GM18868 (cell line): ENCODE measurements at regions not wholly inside any gene's neighbourhood (a gene's known extent, or its start where the extent isn't known, plus 50 kb on each side); places are given as distances from the start of the nearest gene placed in this dataset.
"Not testable (repeated sequence)": the region's sequence is repeated elsewhere in the genome, so short reads cannot be mapped to it uniquely, and the experiment has no call there.

Experiments
- ATAC-seq: cut with Tn5 transposase; IDR thresholded peaks from one replicate; pipeline ENCODE4 v1.9.1; 2021; ENCODE audit warnings: mild to moderate bottlenecking, moderate library complexity; ENCODE audit not compliant: unreplicated experiment

GRCh38 chrX:113192418-113192817, 351.8 kb upstream of the AMOT start:
- ATAC-seq, result no peak

DNA sequence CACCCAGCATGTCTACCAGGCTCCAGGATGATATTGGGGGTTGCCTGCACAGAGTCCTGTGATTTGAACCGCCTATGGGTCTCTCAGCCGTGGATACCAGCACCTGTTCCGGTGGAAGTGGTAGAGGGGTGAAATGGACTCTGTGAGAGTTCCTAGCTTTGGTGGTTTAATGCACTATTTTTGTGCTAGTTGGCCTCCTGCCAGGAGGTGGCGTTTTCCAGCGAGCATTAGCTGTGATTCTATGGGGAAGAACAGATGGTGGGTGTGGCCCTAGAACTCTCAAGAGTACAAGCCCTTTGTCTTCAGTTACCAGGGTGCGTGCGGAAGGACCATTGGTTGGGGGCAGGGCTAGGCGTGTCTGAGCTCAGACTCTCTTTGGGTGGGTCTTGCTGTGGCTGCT, 316.9 kb upstream of the AMOT start:
- no peak for ATAC-seq

- ATAC-seq, result not testable (repeated sequence)
Measured at GRCh38 chrX:113154315-113154714, 313.7 kb upstream of the AMOT start.

DNA sequence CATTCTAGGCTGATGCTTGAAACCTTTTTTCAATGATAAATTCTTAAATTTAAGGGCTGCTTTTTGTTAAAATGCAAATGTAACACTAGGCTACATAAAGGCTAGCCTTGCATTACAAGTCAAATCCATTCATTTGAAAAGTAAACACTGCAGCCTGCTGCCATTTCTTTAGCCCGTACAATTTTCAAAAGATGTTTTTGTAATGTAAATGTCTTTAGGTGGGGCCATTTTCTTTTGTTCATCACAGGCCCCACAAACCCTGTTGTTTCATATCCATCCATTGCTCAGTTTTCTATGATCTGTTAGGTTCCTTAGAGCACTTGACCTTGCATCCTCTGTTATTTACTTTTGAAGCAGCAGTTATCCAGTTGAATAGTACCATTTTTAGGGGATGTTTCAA, 296.2 kb upstream of the AMOT start:
- no peak for ATAC-seq

DNA sequence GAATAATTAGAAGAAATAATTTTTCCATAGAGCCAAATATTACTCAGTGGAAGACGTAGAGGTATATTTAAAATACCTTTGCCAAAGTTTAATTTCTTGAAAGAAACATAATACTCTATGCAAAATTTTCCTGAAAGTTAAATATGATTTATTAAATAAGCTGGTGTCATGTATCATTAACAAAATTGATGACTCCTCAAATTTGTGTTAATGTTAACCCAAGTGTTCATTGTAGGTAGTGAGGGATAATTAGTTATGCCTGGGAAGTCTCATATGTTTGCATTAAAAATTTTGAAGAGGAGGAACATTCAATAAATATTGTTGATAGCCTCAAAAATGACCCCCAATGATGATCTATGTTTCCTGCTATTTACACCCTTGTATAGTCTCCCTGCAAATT, 292.7 kb upstream of the AMOT start:
- no peak for ATAC-seq

GRCh38 chrX:113124693-113125092, 284.1 kb upstream of the AMOT start:
- ATAC-seq, result no peak

DNA sequence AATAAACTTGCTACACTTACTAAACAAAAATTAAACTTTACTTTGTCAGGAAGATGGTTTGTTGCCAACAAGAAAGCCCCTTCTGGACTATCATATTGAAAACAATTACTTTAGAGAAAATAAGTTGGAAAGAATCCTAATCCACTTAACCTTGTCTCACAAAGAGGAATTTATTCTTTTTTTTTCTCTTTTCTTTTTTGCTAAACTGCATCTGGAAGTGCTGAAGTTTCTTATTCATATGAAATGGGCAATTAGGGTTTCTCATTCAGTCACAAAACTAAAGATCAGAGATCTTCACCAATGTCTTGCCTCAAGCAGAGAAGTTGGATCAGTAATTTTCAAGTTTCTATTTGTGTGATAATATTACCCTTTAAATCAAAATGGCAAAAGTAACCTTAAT, 234.9 kb upstream of the AMOT start:
- no peak for ATAC-seq

DNA sequence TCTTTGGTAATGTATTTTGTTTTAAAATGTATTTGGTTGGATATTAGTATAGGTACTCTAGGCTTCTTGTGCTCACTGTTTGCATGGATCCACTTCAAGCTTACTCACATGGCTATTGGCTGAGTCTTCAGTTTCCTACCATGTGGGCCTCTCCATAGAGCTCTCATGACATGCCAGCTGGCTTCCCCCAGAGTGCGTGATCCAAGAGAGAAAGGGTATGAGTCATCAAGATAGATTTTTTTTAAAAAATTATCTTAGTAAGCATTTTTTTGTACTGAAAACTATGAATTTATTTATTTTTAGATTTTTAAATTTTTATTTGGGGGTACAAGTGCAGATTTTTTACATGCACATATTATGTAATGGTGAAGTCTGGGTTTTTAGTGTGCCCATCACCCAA, 219.1 kb upstream of the AMOT start:
- no peak for ATAC-seq

DNA sequence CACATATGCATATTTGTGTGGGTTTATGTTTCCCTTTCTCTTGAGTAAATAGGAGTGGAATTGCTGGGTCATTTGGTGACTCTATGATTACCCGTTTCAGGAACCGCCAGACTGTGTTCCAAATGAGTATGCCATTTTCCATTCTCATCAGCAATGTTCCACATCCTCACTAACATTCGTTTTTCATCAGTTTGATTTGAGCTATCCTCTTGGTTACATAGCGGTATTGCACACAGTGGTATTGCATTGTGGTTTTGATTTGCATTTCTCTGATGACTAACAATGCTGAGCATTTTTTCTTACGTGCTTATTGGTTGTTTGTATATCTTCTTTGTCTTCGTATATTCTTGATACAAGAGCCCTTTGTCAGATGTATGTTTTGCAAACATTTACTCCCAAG, 218.0 kb upstream of the AMOT start:
- ATAC-seq, result no peak

- no peak for ATAC-seq
Measured at GRCh38 chrX:113048896-113049295, 208.3 kb upstream of the AMOT start.

DNA sequence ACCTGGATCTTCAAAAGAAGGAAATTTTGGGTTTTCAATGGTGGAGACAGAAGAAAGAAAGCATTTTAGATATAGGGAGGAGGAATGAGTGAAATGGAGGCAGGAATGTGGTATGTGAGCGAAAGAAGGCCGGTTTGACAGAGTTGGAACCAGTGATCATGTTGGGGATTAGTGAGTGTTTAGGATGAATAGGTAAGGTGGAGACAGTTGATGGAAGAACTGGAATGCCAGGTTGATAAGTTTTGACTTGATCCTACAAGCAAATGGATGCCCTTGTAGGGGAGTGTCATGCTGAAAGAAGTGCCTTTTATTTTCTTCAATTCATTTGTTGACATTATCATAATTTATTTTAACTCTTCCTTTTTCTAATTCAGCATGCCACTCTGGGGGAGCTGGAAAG, 207.8 kb upstream of the AMOT start:
- ATAC-seq, result no peak

DNA sequence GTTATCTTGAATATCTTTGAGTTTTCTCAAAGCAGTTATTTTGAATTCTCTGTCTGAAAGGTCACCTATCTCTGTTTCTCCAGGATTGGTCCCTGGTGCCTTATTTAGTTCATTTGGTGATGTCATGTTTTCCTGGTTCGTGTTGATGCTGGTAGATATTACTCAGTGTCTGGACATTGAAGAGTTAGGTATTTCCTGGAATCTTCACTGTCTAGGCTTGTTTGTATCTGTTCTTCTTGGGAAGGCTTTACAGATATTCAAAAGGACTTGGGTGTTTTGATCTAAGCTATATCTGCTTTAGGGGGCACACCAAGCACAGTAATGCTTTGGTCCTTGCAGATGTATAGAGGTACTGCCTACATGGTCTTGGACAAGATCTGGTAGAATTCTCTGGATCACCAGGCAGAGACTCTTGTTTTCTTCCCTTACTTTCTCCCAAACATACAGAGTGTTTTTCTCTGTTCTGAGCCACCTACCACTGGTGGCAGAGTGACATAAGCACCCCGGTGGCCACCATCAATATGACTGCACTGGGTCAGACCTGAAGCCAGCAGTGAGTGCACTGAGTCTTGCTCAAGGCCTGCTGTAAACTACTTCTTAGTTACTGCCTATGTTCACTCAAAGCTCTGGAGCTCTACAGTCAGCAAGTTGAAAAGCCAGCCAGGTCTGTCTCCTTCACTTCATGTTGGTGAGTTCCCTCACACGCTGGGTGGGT, 193.5 kb upstream of the AMOT start:
- ATAC-seq, result no peak

DNA sequence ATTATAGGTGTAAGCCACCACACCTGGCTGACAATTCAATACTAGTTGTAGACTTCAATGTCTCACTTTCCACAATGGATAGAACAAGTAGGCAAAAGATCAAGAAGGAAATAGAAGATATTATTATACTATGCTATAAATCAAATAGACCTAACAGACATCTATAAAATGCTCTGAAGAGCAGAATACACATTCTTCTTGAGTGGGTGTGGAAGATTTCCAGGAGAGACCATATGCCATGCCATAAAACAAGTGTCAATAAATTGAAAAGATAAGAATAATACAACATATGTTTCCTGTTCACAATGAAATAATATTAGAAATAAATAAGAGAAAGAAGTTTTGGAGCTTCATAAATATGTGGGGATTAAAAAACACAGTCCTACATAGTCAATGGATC, 179.3 kb upstream of the AMOT start:
- ATAC-seq, result no peak

GRCh38 chrX:113009837-113010236, 169.2 kb upstream of the AMOT start:
- ATAC-seq, result no peak

DNA sequence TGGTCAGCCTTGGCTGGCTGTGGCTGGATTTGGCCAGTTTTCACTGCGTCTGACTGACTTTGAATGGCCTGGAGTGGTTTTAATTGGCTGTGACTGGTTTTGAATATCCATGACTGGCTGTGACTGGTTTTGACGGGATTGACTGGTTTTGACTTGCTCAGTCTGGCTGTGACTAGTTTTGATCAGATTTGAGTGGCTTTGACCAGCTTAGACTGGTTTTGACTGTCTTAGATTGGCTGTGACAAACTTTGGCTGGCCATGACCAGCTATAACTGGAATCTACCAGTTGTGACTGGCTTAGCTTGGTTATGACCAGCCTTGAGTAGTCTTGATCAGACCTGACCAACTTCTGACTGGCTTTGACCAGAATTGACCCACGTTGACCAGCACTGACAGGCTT, 168.4 kb upstream of the AMOT start:
- ATAC-seq, result no peak

DNA sequence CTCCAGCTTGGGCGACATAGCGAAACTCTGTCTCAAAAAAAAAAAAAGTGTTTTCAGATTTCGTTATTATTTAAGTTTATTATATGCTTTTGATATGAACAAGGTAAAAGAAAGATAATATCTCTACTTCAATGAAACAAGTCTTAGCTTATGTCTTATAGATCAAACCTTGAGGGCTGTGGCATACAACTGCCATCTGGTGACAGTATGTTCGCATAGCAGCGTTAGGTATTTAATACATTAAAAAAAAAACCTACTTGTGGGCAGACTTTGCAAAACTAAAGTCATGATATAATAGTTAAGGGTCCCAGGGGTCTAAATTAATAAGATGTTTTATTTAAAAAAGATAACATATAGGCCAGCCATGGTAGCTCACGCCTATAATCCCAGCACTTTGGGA, 161.2 kb upstream of the AMOT start:
- no peak for ATAC-seq

DNA sequence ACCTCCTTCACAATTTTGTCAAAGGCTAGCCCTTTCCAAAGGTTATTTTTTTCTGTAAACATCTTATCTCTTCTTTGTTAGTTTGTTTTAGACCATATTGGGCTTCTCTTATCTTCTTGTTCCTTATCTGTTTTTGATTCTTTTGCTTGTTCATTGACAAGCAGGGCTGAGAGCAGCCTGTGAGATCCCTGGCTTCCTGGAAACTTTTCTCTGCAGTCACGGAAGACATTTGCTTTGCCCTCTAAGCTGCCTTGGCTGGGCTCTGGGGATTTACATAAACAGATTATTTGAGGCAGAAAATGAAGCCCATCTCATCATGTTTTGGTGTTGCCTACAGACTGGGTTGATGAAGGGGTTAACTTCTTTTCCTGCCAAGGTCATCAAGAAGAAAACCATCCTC, 157.4 kb upstream of the AMOT start:
- ATAC-seq, result no peak

DNA sequence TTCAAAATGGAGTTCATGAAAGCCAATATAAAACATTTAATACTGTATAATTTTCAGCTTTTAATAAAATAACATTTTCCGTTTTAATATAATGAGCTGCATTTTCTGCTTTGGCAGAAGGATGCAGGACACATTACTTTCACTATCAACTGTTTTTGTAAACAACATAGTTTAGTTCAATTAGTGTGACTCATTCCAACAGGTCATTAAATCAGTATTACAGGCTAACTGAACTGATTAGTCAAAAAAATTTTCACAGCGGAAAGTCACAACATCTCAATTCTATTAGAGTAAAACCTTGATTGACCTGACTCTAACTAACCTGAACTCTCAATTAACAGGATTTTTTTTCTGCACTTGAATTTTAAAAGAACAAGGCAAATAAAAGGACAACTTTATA, 151.2 kb upstream of the AMOT start:
- no peak for ATAC-seq

DNA sequence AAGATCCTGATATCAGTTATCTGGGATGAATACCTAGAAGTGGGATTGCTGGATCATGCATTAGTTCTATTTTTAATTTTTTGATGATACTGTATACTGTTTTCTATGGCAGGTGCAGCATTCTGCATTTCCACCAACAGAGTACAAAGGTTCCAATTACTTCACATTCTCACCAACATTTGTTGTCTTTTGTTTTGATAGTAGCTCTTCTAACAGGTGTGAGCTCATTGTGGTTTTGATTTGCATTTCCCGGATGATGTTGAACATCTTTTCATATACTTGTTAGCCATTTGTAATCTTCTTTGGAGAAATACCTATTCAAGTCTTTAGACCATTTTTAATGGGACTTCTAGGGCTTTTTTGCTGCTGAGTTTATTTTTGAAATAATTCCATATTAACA, 139.2 kb upstream of the AMOT start:
- ATAC-seq, result no peak

GRCh38 chrX:112968351-112969133, 127.9 kb upstream of the AMOT start:
- ATAC-seq, result no peak

DNA sequence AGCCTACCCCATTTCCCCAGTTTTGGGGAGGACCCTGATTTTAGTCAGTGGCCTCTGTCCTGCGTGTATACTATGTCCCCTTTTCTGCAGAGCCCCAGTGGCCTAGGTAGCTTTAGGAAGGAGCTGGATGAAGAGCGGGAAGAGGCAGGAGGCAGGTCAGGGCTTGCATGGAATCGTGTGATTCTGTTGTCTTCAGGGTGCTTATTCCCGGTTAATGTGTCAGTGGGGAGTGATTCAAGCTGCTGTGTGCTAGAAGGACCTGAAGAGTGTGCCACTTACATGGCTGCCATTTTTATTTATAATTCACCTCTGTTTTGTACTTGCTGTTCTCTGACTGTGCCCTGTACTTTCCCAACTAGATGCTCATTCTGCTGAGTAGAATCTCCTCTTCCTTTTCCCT, 127.3 kb upstream of the AMOT start:
- no peak for ATAC-seq

GRCh38 chrX:112967341-112967740, 126.7 kb upstream of the AMOT start:
- ATAC-seq, result no peak

GRCh38 chrX:112961981-112962380, 121.3 kb upstream of the AMOT start:
- ATAC-seq, result no peak
